IMR-90 (cell line): ENCODE measurements at regions not wholly inside any gene's neighbourhood (a gene's known extent, or its start where the extent isn't known, plus 50 kb on each side); places are given as distances from the start of the nearest gene placed in this dataset.

ENCODE experiments used
- CEBPB ChIP-seq: IDR thresholded peaks from 2 replicates; pipeline ENCODE4 v1.6.1; 2012; ENCODE audit warnings: low read depth, low read length, improper control_type of control experiment
- CHD1 ChIP-seq: IDR thresholded peaks from 2 replicates; pipeline ENCODE4 v1.6.1; 2012; ENCODE audit warnings: low read depth, low read length, improper control_type of control experiment
- CTCF ChIP-seq: conservative IDR thresholded peaks from 2 replicates; pipeline ENCODE4 v1.5.1; 2012; ENCODE audit warnings: mild to moderate bottlenecking, low read depth, low read length, improper control_type of control experiment
- ELK1 ChIP-seq: fragments of 150-350 bp; IDR thresholded peaks from 2 replicates; pipeline ENCODE4 v1.6.1; 2016; ENCODE audit warnings: low read depth, mild to moderate bottlenecking, low read length, moderate library complexity, borderline replicate concordance
- FOS ChIP-seq: fragments of 150-350 bp; IDR thresholded peaks from 2 replicates; pipeline ENCODE4 v1.6.1; 2016; ENCODE audit warnings: low read depth, low read length
- MAFK ChIP-seq: IDR thresholded peaks from 2 replicates; pipeline ENCODE4 v1.6.1; 2012; ENCODE audit warnings: low read depth, low read length, improper control_type of control experiment
- MXI1 ChIP-seq: IDR thresholded peaks from 2 replicates; pipeline ENCODE4 v1.6.1; 2012; ENCODE audit warnings: low read depth, mild to moderate bottlenecking, low read length, moderate library complexity, borderline replicate concordance
- NFE2L2 ChIP-seq: fragments of 150-350 bp; IDR thresholded peaks from 2 replicates; pipeline ENCODE4 v1.6.1; 2016; ENCODE audit warnings: low read depth, mild to moderate bottlenecking, low read length
- POLR2A ChIP-seq: IDR thresholded peaks from 2 replicates; pipeline ENCODE4 v1.6.1; 2012; ENCODE audit warnings: mild to moderate bottlenecking, low read depth, low read length
- RCOR1 ChIP-seq: IDR thresholded peaks from 2 replicates; pipeline ENCODE4 v1.6.1; 2012; ENCODE audit warnings: mild to moderate bottlenecking, low read length, improper control_type of control experiment; ENCODE audit not compliant: insufficient replicate concordance
- SMC3 ChIP-seq: fragments of 150-350 bp; IDR thresholded peaks from 2 replicates; pipeline ENCODE4 v1.6.1; 2016; ENCODE audit warnings: low read depth, mild to moderate bottlenecking, antibody characterized with exemption, low read length, moderate library complexity
- TF ChIP-seq, protein P1 (sequence below): fragments of 150-350 bp; IDR thresholded peaks from 2 replicates; pipeline ENCODE4 v1.6.1; 2017; ENCODE audit warnings: mild to moderate bottlenecking, antibody characterized with exemption, low read length, low read depth

DNA sequence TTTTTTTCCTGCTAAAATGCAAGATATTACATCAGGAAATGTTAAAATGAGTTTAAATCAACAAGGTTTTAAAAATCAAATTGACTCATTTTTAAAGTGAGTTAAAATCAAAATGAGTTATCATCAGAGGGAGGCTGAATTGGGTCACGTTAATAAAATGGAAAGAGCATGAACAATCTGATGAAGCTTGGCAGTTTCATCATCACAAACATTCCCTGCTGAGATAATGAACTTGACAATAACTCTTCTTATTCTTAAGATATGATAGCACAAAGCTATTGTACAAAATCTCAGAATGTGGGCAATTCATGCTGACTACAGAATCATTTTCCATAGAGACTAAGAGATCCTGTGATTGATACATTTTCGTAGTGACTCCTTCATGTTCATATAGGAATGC lies 1086.7 kb downstream of the STIM2 start:
- TF ChIP-seq POLR2A (no peak), CTCF (no peak), MAFK (no peak), ELK1 (no peak), MXI1 (no peak), FOS (no peak), RCOR1 (no peak), CEBPB (no peak), CHD1 (no peak), NFE2L2 (no peak), SMC3 (no peak)
- TF ChIP-seq, protein P1, sequence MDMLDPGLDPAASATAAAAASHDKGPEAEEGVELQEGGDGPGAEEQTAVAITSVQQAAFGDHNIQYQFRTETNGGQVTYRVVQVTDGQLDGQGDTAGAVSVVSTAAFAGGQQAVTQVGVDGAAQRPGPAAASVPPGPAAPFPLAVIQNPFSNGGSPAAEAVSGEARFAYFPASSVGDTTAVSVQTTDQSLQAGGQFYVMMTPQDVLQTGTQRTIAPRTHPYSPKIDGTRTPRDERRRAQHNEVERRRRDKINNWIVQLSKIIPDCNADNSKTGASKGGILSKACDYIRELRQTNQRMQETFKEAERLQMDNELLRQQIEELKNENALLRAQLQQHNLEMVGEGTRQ = no peak
